ENCODE measurements at regions not wholly inside any gene's neighbourhood (a gene's known extent, or its start where the extent isn't known, plus 50 kb on each side); places are given as distances from the start of the nearest gene placed in this dataset.

DNA sequence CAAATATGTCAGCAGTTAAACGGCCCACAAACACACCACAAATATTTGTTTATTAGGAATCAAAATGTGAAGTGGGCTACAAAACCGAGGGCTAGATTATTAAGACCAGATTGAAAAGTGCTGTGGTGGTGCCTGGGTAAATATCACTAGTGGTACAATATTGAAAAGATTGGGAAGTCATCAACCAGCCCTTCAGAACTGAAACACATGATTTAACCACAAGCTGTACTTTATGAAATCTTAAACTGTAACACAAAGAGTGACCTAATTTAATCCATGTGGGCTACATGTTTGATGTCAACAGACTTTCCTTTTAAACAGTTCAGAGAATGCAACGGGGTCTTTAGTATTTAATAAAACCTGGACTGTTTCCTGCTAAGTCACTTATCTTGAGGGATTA is 182.3 kb downstream of the SPATA31D1 start:
- H3K27me3 ChIP-seq (ENCODE audit: control insufficient read depth, low read length) = no peaks in the 10 kb centered on the region
- H3K9me2 ChIP-seq (replicated peaks; ENCODE audit: control insufficient read depth, low read length) = no peaks in the 10 kb centered on the region
- no peaks in the 10 kb centered on the region for H3K9me3 ChIP-seq (ENCODE audit: control insufficient read depth, insufficient read depth, low read length)
- no peaks in the 10 kb centered on the region for H3K4me1 ChIP-seq (ENCODE audit: control insufficient read depth, low read length)
- no peaks in the 10 kb centered on the region for H3F3A ChIP-seq (ENCODE audit: control insufficient read depth, insufficient read depth)
- no peaks in the 10 kb centered on the region for H3K36me3 ChIP-seq (ENCODE audit: control insufficient read depth, low read length)
- no peak overlapping the region for H3K4me3 ChIP-seq (ENCODE audit: low read length)
- H3K4me2 ChIP-seq (ENCODE audit: low read length) = no peak overlapping the region
- H3K27ac ChIP-seq (ENCODE audit: low read depth, low read length) = no peak overlapping the region
- TF ChIP-seq, protein P1, sequence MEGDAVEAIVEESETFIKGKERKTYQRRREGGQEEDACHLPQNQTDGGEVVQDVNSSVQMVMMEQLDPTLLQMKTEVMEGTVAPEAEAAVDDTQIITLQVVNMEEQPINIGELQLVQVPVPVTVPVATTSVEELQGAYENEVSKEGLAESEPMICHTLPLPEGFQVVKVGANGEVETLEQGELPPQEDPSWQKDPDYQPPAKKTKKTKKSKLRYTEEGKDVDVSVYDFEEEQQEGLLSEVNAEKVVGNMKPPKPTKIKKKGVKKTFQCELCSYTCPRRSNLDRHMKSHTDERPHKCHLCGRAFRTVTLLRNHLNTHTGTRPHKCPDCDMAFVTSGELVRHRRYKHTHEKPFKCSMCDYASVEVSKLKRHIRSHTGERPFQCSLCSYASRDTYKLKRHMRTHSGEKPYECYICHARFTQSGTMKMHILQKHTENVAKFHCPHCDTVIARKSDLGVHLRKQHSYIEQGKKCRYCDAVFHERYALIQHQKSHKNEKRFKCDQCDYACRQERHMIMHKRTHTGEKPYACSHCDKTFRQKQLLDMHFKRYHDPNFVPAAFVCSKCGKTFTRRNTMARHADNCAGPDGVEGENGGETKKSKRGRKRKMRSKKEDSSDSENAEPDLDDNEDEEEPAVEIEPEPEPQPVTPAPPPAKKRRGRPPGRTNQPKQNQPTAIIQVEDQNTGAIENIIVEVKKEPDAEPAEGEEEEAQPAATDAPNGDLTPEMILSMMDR (IDR thresholded peaks at IDR 0.05; ENCODE audit: low read depth, low read length, poor library complexity, severe bottlenecking) = no peak
- TF ChIP-seq EZH2phosphoT487 (IDR thresholded peaks at IDR 0.05; ENCODE audit: borderline replicate concordance, low read length) = no peak
- no peaks in the 10 kb centered on the region for H3K79me2 ChIP-seq (ENCODE audit: control insufficient read depth, low read length)
- H4K20me1 ChIP-seq (ENCODE audit: control insufficient read depth, insufficient read depth, low read depth, low read length) = no peaks in the 10 kb centered on the region

DNA sequence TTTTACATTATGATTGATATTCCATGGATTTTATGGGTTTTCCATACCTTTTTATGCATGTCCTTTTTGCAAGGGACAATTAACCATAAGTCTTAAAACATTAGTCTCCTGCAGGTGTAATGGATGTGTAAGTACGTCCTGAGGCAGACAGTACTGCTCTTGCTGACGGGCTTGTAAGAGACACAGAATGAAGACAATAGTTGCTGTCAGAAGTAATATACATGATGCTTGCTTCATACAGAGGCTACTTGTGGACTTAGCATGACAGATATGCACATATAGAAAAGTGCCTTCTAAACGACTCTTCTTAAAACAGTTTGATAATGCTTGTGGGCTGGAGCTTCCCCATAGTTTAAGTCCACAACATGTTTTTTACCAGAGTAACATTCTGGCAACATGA is 182.7 kb downstream of the SPATA31D1 start:
- Histone ChIP-seq H3K4me3 (ENCODE audit: low read length) (no peak overlapping the region), H4K20me1 (ENCODE audit: control insufficient read depth, insufficient read depth, low read depth, low read length) (no peaks in the 10 kb centered on the region), H3K4me2 (ENCODE audit: low read length) (no peak overlapping the region), H3K4me1 (ENCODE audit: control insufficient read depth, low read length) (no peaks in the 10 kb centered on the region), H3K79me2 (ENCODE audit: control insufficient read depth, low read length) (no peaks in the 10 kb centered on the region), H3K36me3 (ENCODE audit: control insufficient read depth, low read length) (no peaks in the 10 kb centered on the region), H3K9me2 (replicated peaks; ENCODE audit: control insufficient read depth, low read length) (no peaks in the 10 kb centered on the region), H3K9me3 (ENCODE audit: control insufficient read depth, insufficient read depth, low read length) (no peaks in the 10 kb centered on the region), H3F3A (ENCODE audit: control insufficient read depth, insufficient read depth) (no peaks in the 10 kb centered on the region), H3K27me3 (ENCODE audit: control insufficient read depth, low read length) (no peaks in the 10 kb centered on the region), H3K27ac (ENCODE audit: low read depth, low read length) (no peak overlapping the region)
- TF ChIP-seq, protein P1 (IDR thresholded peaks at IDR 0.05; ENCODE audit: low read depth, low read length, poor library complexity, severe bottlenecking) = no peak
- TF ChIP-seq EZH2phosphoT487 (IDR thresholded peaks at IDR 0.05; ENCODE audit: borderline replicate concordance, low read length) = no peak

DNA sequence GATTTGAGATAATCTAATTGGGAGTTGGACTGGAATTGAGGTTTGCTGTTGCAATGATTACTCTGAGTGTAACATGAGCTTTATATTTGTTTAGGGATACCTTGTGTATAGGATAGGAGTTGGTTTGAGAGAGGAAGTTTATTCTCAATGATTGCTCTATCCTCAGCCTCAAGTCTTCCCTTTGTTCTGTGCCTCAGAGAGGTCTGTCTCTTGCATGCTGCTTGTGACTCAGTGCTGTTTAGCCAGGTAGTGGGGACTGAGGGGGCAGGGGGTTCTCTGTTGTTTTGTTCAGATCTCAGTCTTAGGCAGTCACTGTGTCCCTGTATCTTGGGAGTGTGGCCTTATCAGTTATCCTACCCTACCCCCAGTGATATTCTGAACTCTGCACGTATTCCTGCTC is 192.1 kb downstream of the SPATA31D1 start:
- Histone ChIP-seq H4K20me1 (ENCODE audit: control insufficient read depth, insufficient read depth, low read depth, low read length) (no peaks in the 10 kb centered on the region), H3K79me2 (ENCODE audit: control insufficient read depth, low read length) (no peaks in the 10 kb centered on the region), H3K9me3 (ENCODE audit: control insufficient read depth, insufficient read depth, low read length) (no peaks in the 10 kb centered on the region)

More for the DNA sequence above, 192.1 kb downstream of the SPATA31D1 start:
- H3K4me3 ChIP-seq (ENCODE audit: low read length) = no peak overlapping the region
- no peaks in the 10 kb centered on the region for H3K36me3 ChIP-seq (ENCODE audit: control insufficient read depth, low read length)
- no peaks in the 10 kb centered on the region for H3K27me3 ChIP-seq (ENCODE audit: control insufficient read depth, low read length)
- no peaks in the 10 kb centered on the region for H3F3A ChIP-seq (ENCODE audit: control insufficient read depth, insufficient read depth)
- H3K4me1 ChIP-seq (ENCODE audit: control insufficient read depth, low read length) = no peaks in the 10 kb centered on the region
- no peak for TF ChIP-seq EZH2phosphoT487 (IDR thresholded peaks at IDR 0.05; ENCODE audit: borderline replicate concordance, low read length)
- TF ChIP-seq, protein P1 (IDR thresholded peaks at IDR 0.05; ENCODE audit: low read depth, low read length, poor library complexity, severe bottlenecking) = no peak
- no peak overlapping the region for H3K27ac ChIP-seq (ENCODE audit: low read depth, low read length)
- H3K4me2 ChIP-seq (ENCODE audit: low read length) = no peak overlapping the region
- H3K9me2 ChIP-seq (replicated peaks; ENCODE audit: control insufficient read depth, low read length) = no peaks in the 10 kb centered on the region

Data from DOHH2 (cell line).